ENCODE measurements at regions not wholly inside any gene's neighbourhood (a gene's known extent, or its start where the extent isn't known, plus 50 kb on each side); places are given as distances from the start of the nearest gene placed in this dataset.

GRCh38 chr4:23333946-23334878 is 555.6 kb downstream of the PPARGC1A start:
- Histone ChIP-seq H3K9ac (ENCODE audit: low read length) (peak overlapping the region; percentile 62), H3K9me3 (ENCODE audit: low read length) (no peaks in the 10 kb centered on the region), H3K27me3 (ENCODE audit: low read length) (no peaks in the 10 kb centered on the region), H3K27ac (ENCODE audit: low read length) (peak overlapping the region; percentile 96), H3K9me2 (replicated peaks; ENCODE audit: insufficient read depth, low read length) (no peaks in the 10 kb centered on the region), H2AFZ (ENCODE audit: low read length) (peak overlapping the region; percentile 56), H3K36me3 (ENCODE audit: insufficient read depth, low read length) (no peaks in the 10 kb centered on the region), H3K79me2 (ENCODE audit: low read length) (no peaks in the 10 kb centered on the region), H3K4me3 (ENCODE audit: low read length) (peak overlapping the region; percentile 51), H3K4me1 (ENCODE audit: low read length) (peaks cover 73% of the 10 kb centered on the region), H3K4me2 (ENCODE audit: low read depth, low read length, poor library complexity, severe bottlenecking) (peak overlapping the region; percentile 76), H4K20me1 (ENCODE audit: insufficient read depth, low read depth, low read length) (no peaks in the 10 kb centered on the region)
- DNase-seq: peak; percentile 94

- no peak overlapping the region for H3K9ac ChIP-seq (ENCODE audit: low read length)
- H3K27me3 ChIP-seq (ENCODE audit: low read length): no peaks in the 10 kb centered on the region
- H3K27ac ChIP-seq (ENCODE audit: low read length): peak overlapping the region; percentile 96
- no peaks in the 10 kb centered on the region for H4K20me1 ChIP-seq (ENCODE audit: insufficient read depth, low read depth, low read length)
- no peaks in the 10 kb centered on the region for H3K79me2 ChIP-seq (ENCODE audit: low read length)
- no peaks in the 10 kb centered on the region for H3K36me3 ChIP-seq (ENCODE audit: insufficient read depth, low read length)
- H3K9me2 ChIP-seq (replicated peaks; ENCODE audit: insufficient read depth, low read length): no peaks in the 10 kb centered on the region
- 0 out of 2 replicates have a peak overlapping the region, but pooled peaks have one; percentile 6 for H2AFZ ChIP-seq (ENCODE audit: low read length)
- peak overlapping the region; percentile 9 for H3K4me3 ChIP-seq (ENCODE audit: low read length)
- peaks cover 73% of the 10 kb centered on the region for H3K4me1 ChIP-seq (ENCODE audit: low read length)
- H3K4me2 ChIP-seq (ENCODE audit: low read depth, low read length, poor library complexity, severe bottlenecking): peak overlapping the region; percentile 76
- no peaks in the 10 kb centered on the region for H3K9me3 ChIP-seq (ENCODE audit: low read length)
- no peak for DNase-seq
Measured at GRCh38 chr4:23333556-23333945, 556.3 kb downstream of the PPARGC1A start.

GRCh38 chr4:23332313-23332712 is 557.5 kb downstream of the PPARGC1A start:
- Histone ChIP-seq H2AFZ (ENCODE audit: low read length) (no peak overlapping the region), H3K79me2 (ENCODE audit: low read length) (no peaks in the 10 kb centered on the region), H3K27ac (ENCODE audit: low read length) (no peak overlapping the region), H3K36me3 (ENCODE audit: insufficient read depth, low read length) (no peaks in the 10 kb centered on the region), H3K9me2 (replicated peaks; ENCODE audit: insufficient read depth, low read length) (no peaks in the 10 kb centered on the region), H3K9me3 (ENCODE audit: low read length) (no peaks in the 10 kb centered on the region), H3K4me3 (ENCODE audit: low read length) (no peak overlapping the region), H3K4me2 (ENCODE audit: low read depth, low read length, poor library complexity, severe bottlenecking) (no peak overlapping the region), H3K27me3 (ENCODE audit: low read length) (no peaks in the 10 kb centered on the region), H3K4me1 (ENCODE audit: low read length) (peaks cover 67% of the 10 kb centered on the region), H3K9ac (ENCODE audit: low read length) (no peak overlapping the region), H4K20me1 (ENCODE audit: insufficient read depth, low read depth, low read length) (no peaks in the 10 kb centered on the region)
- no peak for DNase-seq

- H3K36me3 ChIP-seq (ENCODE audit: insufficient read depth, low read length): no peaks in the 10 kb centered on the region
- H3K4me1 ChIP-seq (ENCODE audit: low read length): peaks cover 31% of the 10 kb centered on the region
- no peak overlapping the region for H3K4me2 ChIP-seq (ENCODE audit: low read depth, low read length, poor library complexity, severe bottlenecking)
- H3K79me2 ChIP-seq (ENCODE audit: low read length): no peaks in the 10 kb centered on the region
- H4K20me1 ChIP-seq (ENCODE audit: insufficient read depth, low read depth, low read length): no peaks in the 10 kb centered on the region
- H3K9me2 ChIP-seq (replicated peaks; ENCODE audit: insufficient read depth, low read length): 0 out of 2 replicates have a peak, but pooled peaks cover 4% of the 10 kb centered on the region
- no peaks in the 10 kb centered on the region; the same call in 1 of the 2 replicates for H3K27me3 ChIP-seq (ENCODE audit: low read length)
- no peak overlapping the region for H3K9ac ChIP-seq (ENCODE audit: low read length)
- H3K4me3 ChIP-seq (ENCODE audit: low read length): no peak overlapping the region
- DNase-seq: no peak
- no peaks in the 10 kb centered on the region for H3K9me3 ChIP-seq (ENCODE audit: low read length)
- H2AFZ ChIP-seq (ENCODE audit: low read length): no peak overlapping the region
- no peak overlapping the region for H3K27ac ChIP-seq (ENCODE audit: low read length)
Measured at GRCh38 chr4:23327120-23327519, 562.7 kb downstream of the PPARGC1A start.

GRCh38 chr4:23324021-23324690 is 565.7 kb downstream of the PPARGC1A start:
- no peak for DNase-seq
- Histone ChIP-seq H3K27me3 (ENCODE audit: low read length) (no peaks in the 10 kb centered on the region; the same call in 1 of the 2 replicates), H3K4me1 (ENCODE audit: low read length) (peaks cover 8% of the 10 kb centered on the region), H3K4me3 (ENCODE audit: low read length) (no peak overlapping the region), H2AFZ (ENCODE audit: low read length) (no peak overlapping the region), H3K4me2 (ENCODE audit: low read depth, low read length, poor library complexity, severe bottlenecking) (no peak overlapping the region), H4K20me1 (ENCODE audit: insufficient read depth, low read depth, low read length) (no peaks in the 10 kb centered on the region), H3K79me2 (ENCODE audit: low read length) (no peaks in the 10 kb centered on the region), H3K27ac (ENCODE audit: low read length) (no peak overlapping the region), H3K9ac (ENCODE audit: low read length) (no peak overlapping the region), H3K36me3 (ENCODE audit: insufficient read depth, low read length) (no peaks in the 10 kb centered on the region), H3K9me3 (ENCODE audit: low read length) (no peaks in the 10 kb centered on the region), H3K9me2 (replicated peaks; ENCODE audit: insufficient read depth, low read length) (0 out of 2 replicates have a peak, but pooled peaks cover 4% of the 10 kb centered on the region)

GRCh38 chr4:23323436-23323835 is 566.4 kb downstream of the PPARGC1A start:
- DNase-seq: no peak
- no peak overlapping the region for H3K4me2 ChIP-seq (ENCODE audit: low read depth, low read length, poor library complexity, severe bottlenecking)
- H4K20me1 ChIP-seq (ENCODE audit: insufficient read depth, low read depth, low read length): no peaks in the 10 kb centered on the region
- no peaks in the 10 kb centered on the region; the same call in 1 of the 2 replicates for H3K27me3 ChIP-seq (ENCODE audit: low read length)
- H3K4me1 ChIP-seq (ENCODE audit: low read length): peaks cover 8% of the 10 kb centered on the region
- no peak overlapping the region for H3K4me3 ChIP-seq (ENCODE audit: low read length)
- H3K27ac ChIP-seq (ENCODE audit: low read length): no peak overlapping the region
- no peak overlapping the region for H2AFZ ChIP-seq (ENCODE audit: low read length)
- H3K9me2 ChIP-seq (replicated peaks; ENCODE audit: insufficient read depth, low read length): 0 out of 2 replicates have a peak, but pooled peaks cover 4% of the 10 kb centered on the region
- no peaks in the 10 kb centered on the region for H3K36me3 ChIP-seq (ENCODE audit: insufficient read depth, low read length)
- H3K9ac ChIP-seq (ENCODE audit: low read length): no peak overlapping the region
- no peaks in the 10 kb centered on the region for H3K79me2 ChIP-seq (ENCODE audit: low read length)
- no peaks in the 10 kb centered on the region for H3K9me3 ChIP-seq (ENCODE audit: low read length)

GRCh38 chr4:23322732-23323131 is 567.1 kb downstream of the PPARGC1A start:
- Histone ChIP-seq H3K4me2 (ENCODE audit: low read depth, low read length, poor library complexity, severe bottlenecking) (no peak overlapping the region), H2AFZ (ENCODE audit: low read length) (no peak overlapping the region), H3K4me3 (ENCODE audit: low read length) (no peak overlapping the region), H4K20me1 (ENCODE audit: insufficient read depth, low read depth, low read length) (no peaks in the 10 kb centered on the region), H3K4me1 (ENCODE audit: low read length) (peaks cover 8% of the 10 kb centered on the region), H3K36me3 (ENCODE audit: insufficient read depth, low read length) (no peaks in the 10 kb centered on the region), H3K27me3 (ENCODE audit: low read length) (no peaks in the 10 kb centered on the region; the same call in 1 of the 2 replicates), H3K79me2 (ENCODE audit: low read length) (no peaks in the 10 kb centered on the region), H3K9me2 (replicated peaks; ENCODE audit: insufficient read depth, low read length) (0 out of 2 replicates have a peak, but pooled peaks cover 4% of the 10 kb centered on the region), H3K9ac (ENCODE audit: low read length) (no peak overlapping the region), H3K27ac (ENCODE audit: low read length) (no peak overlapping the region), H3K9me3 (ENCODE audit: low read length) (no peaks in the 10 kb centered on the region)
- no peak for DNase-seq

- no peak overlapping the region for H2AFZ ChIP-seq (ENCODE audit: low read length)
- H3K4me3 ChIP-seq (ENCODE audit: low read length): no peak overlapping the region
- H3K27me3 ChIP-seq (ENCODE audit: low read length): no peaks in the 10 kb centered on the region; the same call in 1 of the 2 replicates
- H3K4me2 ChIP-seq (ENCODE audit: low read depth, low read length, poor library complexity, severe bottlenecking): no peak overlapping the region
- no peaks in the 10 kb centered on the region for H3K36me3 ChIP-seq (ENCODE audit: insufficient read depth, low read length)
- H3K9me2 ChIP-seq (replicated peaks; ENCODE audit: insufficient read depth, low read length): no peaks in the 10 kb centered on the region
- no peaks in the 10 kb centered on the region for H3K79me2 ChIP-seq (ENCODE audit: low read length)
- H4K20me1 ChIP-seq (ENCODE audit: insufficient read depth, low read depth, low read length): no peaks in the 10 kb centered on the region
- DNase-seq: no peak
- H3K4me1 ChIP-seq (ENCODE audit: low read length): peaks cover 8% of the 10 kb centered on the region
- H3K27ac ChIP-seq (ENCODE audit: low read length): no peak overlapping the region
- no peaks in the 10 kb centered on the region for H3K9me3 ChIP-seq (ENCODE audit: low read length)
- no peak overlapping the region for H3K9ac ChIP-seq (ENCODE audit: low read length)
Measured at GRCh38 chr4:23320931-23321587, 568.8 kb downstream of the PPARGC1A start.
